ENCODE measurements at regions not wholly inside any gene's neighbourhood (a gene's known extent, or its start where the extent isn't known, plus 50 kb on each side); places are given as distances from the start of the nearest gene placed in this dataset.

- Histone ChIP-seq H3K27ac (ENCODE audit: low read depth, low read length) (no peak overlapping the region), H3K4me3 (ENCODE audit: low read length) (no peak overlapping the region), H3K27me3 (ENCODE audit: control insufficient read depth, insufficient read depth, low read length, poor library complexity, severe bottlenecking) (no peaks in the 10 kb centered on the region), H3K9me3 (ENCODE audit: control insufficient read depth, low read length) (peaks cover 7% of the 10 kb centered on the region), H3K9ac (ENCODE audit: extremely low read depth, low read length, poor library complexity, severe bottlenecking) (no peak overlapping the region), H3K36me3 (ENCODE audit: control insufficient read depth, insufficient read depth, low read length) (no peaks in the 10 kb centered on the region), H3K4me1 (ENCODE audit: control insufficient read depth, insufficient read depth, low read length) (no peaks in the 10 kb centered on the region)
- H3K4me3 Mint-ChIP-seq = no peak overlapping the region
- DNase-seq = no peak
- no peak for TF ChIP-seq CTCF (conservative IDR thresholded peaks at IDR 0.05)
- no peaks in the 10 kb centered on the region for H3K27me3 Mint-ChIP-seq (ENCODE audit: insufficient read depth)
- no peaks in the 10 kb centered on the region for H3K36me3 Mint-ChIP-seq (ENCODE audit: low read depth)
- no peaks in the 10 kb centered on the region for H3K4me1 Mint-ChIP-seq
- H3K9me3 Mint-ChIP-seq = peaks cover 23% of the 10 kb centered on the region
- no peak overlapping the region for H3K27ac Mint-ChIP-seq
Measured at GRCh38 chr12:88691811-88692210, 111.5 kb upstream of the KITLG start.

DNA sequence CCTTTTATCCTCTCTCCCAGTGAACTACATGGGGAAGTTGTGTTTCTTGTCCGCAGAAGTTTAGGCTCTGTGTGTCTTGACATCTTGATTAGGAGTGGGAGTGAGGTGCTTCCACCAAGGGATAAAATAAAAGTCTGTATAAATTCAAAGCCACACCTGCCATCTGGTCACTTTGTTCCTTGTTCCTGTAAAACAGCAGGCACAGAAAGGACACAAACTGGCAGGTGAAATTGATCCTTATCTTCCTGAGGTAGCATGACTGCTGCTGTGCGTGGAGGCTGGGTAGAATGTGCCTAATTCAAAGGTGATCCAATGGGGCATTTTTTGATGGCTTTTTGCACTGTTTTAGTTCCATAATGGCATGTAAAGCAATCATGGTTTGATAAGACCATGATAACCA lies 104.3 kb upstream of the KITLG start:
- DNase-seq = no peak
- WGBS, 2 experiments (ENCODE audit: insufficient coverage in 1 of 2, insufficient read length in 1 of 2) = 94 to 100% methylated on average over 1 of the region's 2 CpGs
- Mint-ChIP-seq H3K4me3 (no peak overlapping the region), H3K4me1 (no peaks in the 10 kb centered on the region), H3K9me3 (no peaks in the 10 kb centered on the region), H3K36me3 (ENCODE audit: low read depth) (no peaks in the 10 kb centered on the region), H3K27me3 (ENCODE audit: insufficient read depth) (no peaks in the 10 kb centered on the region), H3K27ac (no peak overlapping the region)
- no peaks in the 10 kb centered on the region for H3K4me1 ChIP-seq (ENCODE audit: control insufficient read depth, insufficient read depth, low read length)
- no peak overlapping the region for H3K9ac ChIP-seq (ENCODE audit: extremely low read depth, low read length, poor library complexity, severe bottlenecking)
- no peaks in the 10 kb centered on the region for H3K27me3 ChIP-seq (ENCODE audit: control insufficient read depth, insufficient read depth, low read length, poor library complexity, severe bottlenecking)
- no peaks in the 10 kb centered on the region for H3K9me3 ChIP-seq (ENCODE audit: control insufficient read depth, low read length)
- H3K27ac ChIP-seq (ENCODE audit: low read depth, low read length) = no peak overlapping the region
- no peaks in the 10 kb centered on the region for H3K36me3 ChIP-seq (ENCODE audit: control insufficient read depth, insufficient read depth, low read length)
- no peak for TF ChIP-seq CTCF (conservative IDR thresholded peaks at IDR 0.05)
- no peak overlapping the region for H3K4me3 ChIP-seq (ENCODE audit: low read length)

DNA sequence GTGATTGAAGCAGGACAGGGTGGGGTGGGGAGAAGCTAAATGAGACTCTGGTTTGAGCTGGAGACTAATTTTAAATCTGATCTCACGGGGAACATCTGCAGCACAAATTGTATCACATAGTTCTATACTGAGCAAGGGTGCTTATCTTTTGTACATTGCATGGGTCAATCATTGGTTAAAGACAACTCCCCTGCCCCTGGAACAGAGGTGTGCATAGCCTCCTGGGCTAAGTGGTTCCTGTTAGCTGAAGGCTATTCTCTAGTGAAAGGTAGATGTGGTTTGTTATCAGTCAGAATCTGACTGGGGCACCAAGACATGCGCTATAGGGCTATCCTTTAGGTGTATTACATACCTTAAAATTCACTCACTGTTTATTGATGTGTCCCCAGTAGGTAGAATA lies 103.9 kb upstream of the KITLG start:
- Mint-ChIP-seq H3K9me3 (no peaks in the 10 kb centered on the region), H3K36me3 (ENCODE audit: low read depth) (no peaks in the 10 kb centered on the region), H3K27me3 (ENCODE audit: insufficient read depth) (no peaks in the 10 kb centered on the region), H3K4me1 (no peaks in the 10 kb centered on the region), H3K27ac (no peak overlapping the region), H3K4me3 (no peak overlapping the region)
- DNase-seq = no peak
- no peaks in the 10 kb centered on the region for H3K27me3 ChIP-seq (ENCODE audit: control insufficient read depth, insufficient read depth, low read length, poor library complexity, severe bottlenecking)
- WGBS, 2 experiments (ENCODE audit: insufficient coverage in 1 of 2, insufficient read length in 1 of 2) = 100% methylated on average over 1 of the region's 2 CpGs
- H3K9me3 ChIP-seq (ENCODE audit: control insufficient read depth, low read length) = no peaks in the 10 kb centered on the region
- no peak for TF ChIP-seq CTCF (conservative IDR thresholded peaks at IDR 0.05)
- H3K36me3 ChIP-seq (ENCODE audit: control insufficient read depth, insufficient read depth, low read length) = no peaks in the 10 kb centered on the region
- H3K9ac ChIP-seq (ENCODE audit: extremely low read depth, low read length, poor library complexity, severe bottlenecking) = no peak overlapping the region
- no peak overlapping the region for H3K4me3 ChIP-seq (ENCODE audit: low read length)
- H3K4me1 ChIP-seq (ENCODE audit: control insufficient read depth, insufficient read depth, low read length) = no peaks in the 10 kb centered on the region
- no peak overlapping the region for H3K27ac ChIP-seq (ENCODE audit: low read depth, low read length)
